ENCODE measurements at regions not wholly inside any gene's neighbourhood (a gene's known extent, or its start where the extent isn't known, plus 50 kb on each side); places are given as distances from the start of the nearest gene placed in this dataset.
A peak's percentile ranks its signal among the peaks of the same experiment; 100 is the strongest.
"Not testable (repeated sequence)": the region's sequence is repeated elsewhere in the genome, so short reads cannot be mapped to it uniquely, and the experiment has no call there.

DNA sequence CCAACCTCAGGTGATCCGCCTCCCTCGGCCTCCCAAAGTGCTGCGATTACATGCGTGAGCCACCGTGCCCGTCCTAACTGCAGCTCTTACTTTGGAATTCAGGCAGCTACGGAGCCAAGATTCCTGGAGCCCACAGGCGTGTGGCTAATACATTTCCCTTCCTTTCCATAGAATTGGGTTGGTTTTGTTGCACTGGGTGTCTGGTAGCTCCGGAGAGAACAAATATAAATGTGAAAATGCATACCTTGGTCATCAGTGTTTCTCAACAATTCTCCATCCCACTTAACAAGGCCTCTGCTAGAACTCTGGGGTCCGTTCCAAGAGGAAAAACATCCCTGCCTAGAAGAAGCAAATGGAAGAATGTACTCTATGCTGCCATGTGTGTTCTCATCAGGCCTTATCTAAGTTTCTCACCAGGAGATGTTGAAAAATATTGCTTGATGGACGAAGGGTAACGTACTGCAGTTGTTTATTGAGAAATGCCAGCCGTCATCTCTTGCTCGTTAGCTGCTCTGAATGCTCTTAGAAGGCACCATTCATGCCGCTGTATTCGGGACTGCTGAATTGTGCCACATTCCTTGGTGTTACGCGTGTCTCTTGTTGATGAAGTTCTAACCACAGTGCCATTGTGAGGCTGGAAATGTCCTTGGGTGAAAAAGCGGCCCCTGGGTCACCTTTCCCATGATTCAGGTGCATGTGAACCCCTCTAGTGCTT is 50.5 kb upstream of the CD99 start:
- intact Hi-C loops (cut with DNase I): no loop called here
- DNase-seq: no peak

DNA sequence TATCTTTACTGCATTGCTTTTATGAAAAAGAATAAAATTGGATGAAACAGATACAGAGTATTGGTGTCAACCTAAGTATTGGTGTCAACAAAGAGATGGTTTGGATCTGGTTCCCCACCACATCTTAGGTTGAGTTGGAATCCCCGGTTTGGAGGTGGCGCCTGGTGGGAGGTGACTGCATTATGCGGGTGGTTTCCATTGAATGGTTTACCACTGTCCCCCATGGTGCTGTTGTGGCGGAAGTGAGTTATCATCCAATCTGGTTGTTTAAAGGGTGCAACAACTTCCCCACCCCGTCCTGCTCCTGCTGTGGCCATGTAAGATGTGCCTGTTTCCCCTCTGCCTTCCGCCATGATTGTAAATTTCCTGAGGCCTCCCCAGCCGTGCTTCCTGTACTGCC is 52.8 kb upstream of the CD99 start:
- intact Hi-C loops (cut with DNase I): no loop called here
- DNase-seq: no peak

DNA sequence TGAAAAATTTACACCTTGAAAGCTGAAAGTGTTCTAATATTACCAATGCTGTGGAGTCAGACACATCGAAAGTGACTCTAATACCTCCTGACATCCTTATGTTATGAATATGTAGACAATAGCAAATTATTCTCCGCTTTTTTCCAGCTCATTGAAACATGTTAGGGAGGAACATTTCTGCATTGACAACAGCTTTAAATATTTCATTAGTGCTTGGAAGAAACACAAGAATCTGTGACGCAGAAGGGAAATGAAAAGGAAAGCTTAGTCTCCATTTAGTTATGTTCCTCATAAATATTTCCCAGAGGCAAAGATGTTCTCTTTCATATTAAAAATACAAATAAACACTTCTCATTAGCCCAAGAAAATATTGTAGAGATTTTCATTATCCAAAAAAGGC is 55.8 kb upstream of the CD99 start:
- intact Hi-C loops (cut with DNase I): no loop called here
- DNase-seq: no peak

DNA sequence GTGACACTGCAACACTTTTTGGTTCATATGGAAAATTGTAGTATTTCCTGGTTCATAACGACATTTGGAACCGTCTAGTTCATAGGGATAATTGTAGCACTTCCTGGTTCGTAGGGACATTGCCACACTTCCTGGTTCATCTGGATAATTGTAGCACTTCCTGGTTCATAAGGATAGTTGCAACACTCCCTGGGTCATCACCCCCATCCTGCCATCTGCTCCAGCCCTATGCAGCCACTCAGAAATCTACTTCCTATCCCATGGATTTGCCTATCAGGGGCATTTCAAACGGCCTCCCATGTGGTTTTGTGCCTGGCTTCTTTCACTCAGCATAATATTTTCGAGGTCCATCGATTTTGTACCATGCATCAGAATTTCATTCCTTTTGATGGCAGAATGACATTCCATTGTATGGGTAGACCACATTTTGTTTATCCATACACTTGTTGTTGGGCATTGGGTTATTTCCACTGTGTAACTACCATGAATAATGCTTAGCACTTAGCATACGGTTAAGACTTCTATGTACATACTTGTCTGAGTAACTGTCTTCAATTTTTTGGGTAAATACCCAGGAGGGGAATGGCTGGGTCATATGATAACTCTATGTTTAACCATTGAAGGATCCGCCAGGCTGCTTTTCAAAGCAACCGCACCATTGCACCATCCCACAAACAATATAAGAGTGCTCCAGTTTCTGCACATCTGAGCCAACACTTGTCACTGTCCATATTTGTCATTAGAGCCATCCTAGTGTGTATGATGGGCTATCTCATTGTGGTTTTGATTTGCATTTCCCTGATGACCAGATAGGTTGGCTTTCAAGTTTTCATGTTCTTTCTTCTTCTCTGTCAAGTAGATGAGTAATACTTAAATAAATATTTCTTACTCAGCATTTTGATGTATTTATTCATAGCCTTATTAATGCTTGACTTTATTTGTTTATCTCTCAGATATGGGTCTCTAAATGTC is 58.3 kb upstream of the CD99 start:
- DNase-seq: no peak
- intact Hi-C loops (cut with DNase I): no loop called here

DNA sequence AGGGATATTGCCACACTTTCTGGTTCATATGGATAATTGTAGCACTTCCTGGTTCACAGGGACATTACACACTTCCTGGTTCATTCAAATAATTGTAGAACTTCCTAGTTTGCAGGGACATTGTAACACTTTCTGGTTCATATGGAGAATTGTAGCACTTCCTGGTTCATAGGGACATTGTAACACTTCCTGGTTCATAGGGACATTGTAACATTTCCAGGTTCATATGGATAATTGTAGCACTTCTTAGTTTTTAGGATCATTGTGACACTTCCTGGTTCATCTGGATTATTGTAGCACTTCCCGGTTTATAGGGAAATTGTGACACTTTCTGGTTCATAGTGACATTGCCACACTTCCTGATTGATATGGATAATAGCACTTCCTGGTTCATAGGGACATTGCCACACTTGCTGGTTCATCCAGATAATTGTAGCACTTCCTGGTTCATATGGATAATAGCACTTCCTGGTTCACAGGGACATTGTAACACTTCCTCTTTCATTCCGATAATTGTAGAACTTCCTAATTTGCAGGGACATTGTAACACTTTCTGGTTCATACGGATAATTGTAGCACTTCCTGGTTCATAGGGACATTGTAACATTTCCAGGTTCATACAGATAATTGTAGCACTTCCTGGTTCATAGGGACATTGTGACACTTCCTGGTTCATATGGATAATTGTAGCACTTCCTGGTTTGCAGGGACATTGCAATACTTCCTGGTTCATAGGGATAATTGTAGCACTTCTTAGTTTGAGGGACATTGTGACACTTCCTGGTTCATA is 59.2 kb upstream of the CD99 start:
- DNase-seq: no peak
- intact Hi-C loops (cut with DNase I): no loop called here

DNA sequence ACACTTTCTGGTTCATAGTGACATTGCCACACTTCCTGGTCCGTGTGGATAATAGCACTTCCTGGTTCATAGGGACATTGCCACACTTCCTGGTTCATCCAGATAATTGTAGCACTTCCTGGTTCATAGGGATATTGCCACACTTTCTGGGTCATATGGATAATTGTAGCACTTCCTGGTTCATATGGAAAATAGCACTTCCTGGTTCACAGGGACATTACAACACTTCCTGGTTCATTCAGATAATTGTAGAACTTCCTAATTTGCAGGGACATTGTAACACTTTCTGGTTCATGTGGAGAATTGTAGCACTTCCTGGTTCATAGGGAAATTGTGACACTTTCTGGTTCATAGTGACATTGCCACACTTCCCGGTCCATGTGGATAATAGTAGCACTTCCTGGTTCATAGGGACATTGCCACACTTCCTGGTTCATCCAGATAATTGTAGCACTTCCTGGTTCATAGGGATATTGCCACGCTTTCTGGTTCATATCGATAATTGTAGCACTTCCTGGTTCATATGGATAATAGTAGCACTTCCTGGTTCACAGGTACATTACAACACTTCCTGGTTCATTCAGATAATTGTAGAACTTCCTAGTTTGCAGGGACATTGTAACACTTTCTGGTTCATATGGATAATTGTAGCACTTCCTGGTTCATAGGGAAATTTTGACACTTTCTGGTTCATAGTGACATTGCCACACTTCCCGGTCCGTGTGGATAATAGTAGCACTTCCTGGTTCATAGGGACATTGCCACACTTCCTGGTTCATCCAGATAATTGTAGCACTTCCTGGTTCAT is 60.0 kb upstream of the CD99 start:
- DNase-seq: peak in 1 of 42 donors; percentile 32
- intact Hi-C loops (cut with DNase I): not testable (repeated sequence)

DNA sequence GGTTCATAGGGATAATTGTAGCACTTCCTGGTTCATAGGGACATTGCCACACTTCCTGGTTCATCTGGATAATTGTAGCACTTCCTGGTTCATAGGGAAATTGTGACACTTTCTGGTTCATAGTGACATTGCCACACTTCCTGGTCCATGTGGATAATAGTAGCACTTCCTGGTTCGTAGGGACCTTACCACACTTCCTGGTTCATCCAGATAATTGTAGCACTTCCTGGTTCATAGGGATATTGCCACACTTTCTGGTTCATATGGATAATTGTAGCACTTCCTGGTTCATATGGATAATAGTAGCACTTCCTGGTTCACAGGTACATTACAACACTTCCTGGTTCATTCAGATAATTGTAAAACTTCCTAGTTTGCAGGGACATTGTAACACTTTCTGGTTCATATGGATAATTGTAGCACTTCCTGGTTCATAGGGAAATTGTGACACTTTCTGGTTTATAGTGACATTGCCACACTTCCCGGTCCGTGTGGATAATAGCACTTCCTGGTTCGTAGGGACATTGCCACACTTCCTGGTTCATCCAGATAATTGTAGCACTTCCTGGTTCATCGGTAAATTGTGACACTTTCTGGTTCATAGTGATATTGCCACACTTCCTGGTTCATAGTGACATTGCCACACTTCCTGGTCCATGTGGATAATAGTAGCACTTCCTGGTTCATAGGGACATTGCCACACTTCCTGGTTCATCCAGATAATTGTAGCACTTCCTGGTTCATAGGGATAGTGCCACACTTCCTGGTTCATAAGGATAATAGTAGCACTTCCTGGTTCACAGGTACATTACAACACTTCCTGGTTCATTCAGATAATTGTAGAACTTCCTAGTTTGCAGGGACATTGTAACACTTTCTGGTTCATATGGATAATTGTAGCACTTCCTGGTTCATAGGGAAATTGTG is 60.8 kb upstream of the CD99 start:
- intact Hi-C loops (cut with DNase I): not testable (repeated sequence)
- DNase-seq: peak in 4 of 42 donors; percentile 6 to 44 (median 23)

DNA sequence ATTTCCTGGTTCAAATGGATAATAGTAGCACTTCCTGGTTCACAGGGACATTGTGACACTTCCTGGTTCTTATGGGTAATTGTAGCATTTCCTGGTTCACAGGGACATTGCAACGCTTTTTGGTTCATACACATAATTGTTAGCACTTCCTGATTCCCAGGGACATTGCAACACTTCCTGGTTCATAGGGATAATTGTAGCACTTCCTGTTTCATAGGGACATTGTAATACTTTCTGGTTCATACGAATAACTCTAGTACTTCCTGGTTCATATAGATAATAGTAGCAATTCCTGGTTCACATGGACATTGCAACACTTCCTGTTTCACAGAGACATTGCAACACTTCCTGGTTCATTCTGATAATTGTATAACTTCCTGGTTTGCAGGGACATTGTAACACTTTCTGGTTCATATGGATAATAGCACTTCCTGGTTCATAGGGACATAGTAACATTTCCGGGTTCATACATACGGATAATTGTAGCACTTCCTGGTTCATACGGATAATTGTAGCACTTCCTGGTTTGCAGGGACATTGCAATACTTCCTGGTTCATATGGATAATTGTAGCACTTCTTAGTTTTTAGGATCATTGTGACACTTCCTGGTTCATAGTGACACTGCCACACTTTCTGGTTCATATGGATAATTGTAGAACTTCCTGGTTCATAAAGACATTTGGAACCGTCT is 61.6 kb upstream of the CD99 start:
- intact Hi-C loops (cut with DNase I): no loop called here
- DNase-seq: no peak

DNA sequence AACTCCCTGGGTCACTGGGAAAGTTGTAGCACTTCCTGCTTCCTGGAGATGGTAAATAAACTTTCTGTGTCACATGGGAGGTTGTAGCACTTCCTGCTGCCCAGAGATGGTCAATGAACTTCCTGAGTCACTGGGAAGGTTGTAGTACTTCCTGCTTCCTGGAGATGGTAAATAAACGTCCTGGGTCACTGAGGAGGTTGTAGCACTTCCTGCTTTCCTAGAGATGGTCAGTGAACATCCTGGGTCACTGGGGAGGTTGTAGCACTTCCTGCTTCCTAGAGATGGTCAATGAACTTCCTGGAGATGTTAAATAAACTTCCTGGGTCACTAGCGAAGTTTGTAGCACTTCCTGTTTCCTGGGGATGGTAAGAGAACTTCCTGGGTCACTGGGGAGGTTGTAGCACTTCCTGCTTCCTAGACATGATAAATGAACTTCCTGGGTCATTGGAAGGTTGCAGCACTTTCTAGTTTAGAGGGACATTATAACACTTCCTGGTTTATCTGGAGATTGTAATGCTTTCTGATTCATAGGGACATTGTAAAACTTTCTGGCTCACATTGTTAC is 62.3 kb upstream of the CD99 start:
- no peak for DNase-seq
- intact Hi-C loops (cut with DNase I): no loop called here

DNA sequence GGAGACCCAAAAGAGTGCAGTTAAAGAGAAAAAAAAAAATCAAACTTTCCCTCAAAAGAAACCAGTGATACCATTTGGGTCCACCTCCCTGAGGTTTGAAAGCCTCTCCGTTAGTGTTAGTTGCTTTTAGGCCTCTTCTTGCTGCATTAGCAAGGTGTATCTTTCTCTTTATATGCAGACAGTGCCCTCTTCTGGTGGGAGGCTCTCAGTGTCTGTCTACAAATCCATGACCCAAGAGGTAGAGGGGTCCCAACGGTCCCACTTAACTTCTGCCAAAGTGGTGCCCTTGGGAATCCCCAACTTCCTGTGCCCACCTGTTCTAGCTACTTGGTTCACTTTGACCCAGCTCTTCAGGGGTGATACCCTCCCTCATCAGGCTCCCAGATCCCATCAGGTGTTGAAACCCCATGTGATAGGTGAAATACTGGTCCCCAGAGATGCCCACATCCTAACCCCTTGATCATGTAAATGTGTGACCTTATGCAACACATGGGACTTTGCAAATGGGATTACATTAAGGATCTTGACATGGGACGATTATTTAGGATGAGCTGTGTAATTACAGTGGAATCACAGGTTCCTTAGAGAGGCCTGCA is 63.7 kb upstream of the CD99 start:
- DNase-seq: peak in 2 of 42 donors; percentile 5 to 12
- intact Hi-C loops (cut with DNase I): no loop called here

DNA sequence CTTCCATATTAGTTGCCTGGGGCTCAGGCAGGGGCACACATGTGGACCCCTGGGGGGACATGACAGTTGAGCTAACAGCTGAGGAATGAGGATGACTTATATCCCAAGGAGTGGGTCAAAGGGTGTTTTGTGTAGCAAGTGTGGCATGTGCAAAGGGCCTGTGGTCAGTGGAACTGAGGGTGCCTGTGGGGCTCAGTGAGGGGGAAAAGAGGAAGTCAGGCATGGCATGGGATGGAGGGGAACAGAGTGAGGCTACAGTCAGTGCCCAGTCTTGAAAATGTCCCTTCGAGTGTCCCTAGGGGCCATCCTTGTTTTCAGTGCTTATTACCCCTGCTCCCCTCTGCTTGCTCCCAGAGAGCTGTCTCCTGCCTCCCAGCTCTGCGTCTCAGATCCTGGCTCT is 64.3 kb upstream of the CD99 start:
- intact Hi-C loops (cut with DNase I): no loop called here
- no peak for DNase-seq

DNA sequence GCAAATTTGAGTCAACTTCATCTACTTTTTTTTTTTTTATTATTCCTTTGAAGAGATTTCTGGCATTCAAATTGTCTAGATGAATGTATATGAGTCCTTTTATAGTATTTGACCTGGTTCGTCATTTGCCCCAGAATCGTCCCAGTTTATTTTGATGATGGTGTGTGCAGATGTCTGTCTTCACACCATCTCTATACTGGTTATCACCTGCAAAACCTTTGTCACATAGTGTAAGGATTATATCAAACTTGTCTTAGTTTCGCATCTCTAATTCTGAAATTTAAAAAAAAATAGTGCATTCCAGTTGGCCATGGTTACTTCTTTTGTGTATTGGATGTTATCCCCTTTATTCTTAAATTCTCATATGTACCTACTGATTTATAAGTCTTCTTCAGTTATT is 70.5 kb upstream of the CD99 start:
- intact Hi-C loops (cut with DNase I): no loop called here
- DNase-seq: no peak

DNA sequence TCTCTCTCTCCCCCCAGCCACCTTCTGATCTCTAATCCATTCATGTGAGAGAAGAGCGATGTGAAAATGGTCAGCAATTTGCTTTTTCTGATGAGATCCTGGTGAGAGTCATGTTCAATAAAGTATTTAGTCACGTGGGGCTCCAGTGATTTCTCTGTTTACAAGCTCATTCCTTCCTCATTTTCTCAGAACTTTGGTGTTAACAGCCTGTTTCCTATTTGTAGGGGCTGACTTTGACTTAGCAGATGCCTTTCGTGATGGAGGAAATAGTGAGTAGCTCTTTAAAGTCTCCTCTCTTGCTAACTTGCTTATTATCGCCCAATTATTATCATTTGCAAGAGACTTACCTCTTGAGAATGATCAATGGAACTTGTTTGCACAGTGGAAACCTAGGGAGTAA is 72.6 kb upstream of the CD99 start:
- intact Hi-C loops (cut with DNase I): no loop called here
- DNase-seq: no peak

DNA sequence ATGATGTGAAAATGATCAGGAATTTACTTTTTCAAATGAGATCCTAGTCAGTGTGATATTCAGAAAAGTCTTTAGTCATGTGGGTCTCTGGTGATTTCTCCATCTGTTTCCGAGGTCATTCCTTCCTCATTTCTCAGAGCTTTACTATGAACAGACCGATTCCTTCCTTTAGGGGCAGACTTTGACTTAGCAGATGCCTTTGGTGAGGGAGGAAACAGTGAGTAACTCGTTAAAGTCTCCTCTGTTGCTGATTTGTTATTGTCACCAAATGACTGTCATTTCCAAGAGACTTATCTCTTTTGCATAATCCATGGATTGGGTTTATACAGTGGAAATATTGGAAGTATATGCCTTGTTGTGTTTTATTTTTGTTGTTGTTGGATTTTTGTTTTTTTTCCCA is 76.2 kb upstream of the CD99 start:
- intact Hi-C loops (cut with DNase I): no loop called here
- no peak for DNase-seq

DNA sequence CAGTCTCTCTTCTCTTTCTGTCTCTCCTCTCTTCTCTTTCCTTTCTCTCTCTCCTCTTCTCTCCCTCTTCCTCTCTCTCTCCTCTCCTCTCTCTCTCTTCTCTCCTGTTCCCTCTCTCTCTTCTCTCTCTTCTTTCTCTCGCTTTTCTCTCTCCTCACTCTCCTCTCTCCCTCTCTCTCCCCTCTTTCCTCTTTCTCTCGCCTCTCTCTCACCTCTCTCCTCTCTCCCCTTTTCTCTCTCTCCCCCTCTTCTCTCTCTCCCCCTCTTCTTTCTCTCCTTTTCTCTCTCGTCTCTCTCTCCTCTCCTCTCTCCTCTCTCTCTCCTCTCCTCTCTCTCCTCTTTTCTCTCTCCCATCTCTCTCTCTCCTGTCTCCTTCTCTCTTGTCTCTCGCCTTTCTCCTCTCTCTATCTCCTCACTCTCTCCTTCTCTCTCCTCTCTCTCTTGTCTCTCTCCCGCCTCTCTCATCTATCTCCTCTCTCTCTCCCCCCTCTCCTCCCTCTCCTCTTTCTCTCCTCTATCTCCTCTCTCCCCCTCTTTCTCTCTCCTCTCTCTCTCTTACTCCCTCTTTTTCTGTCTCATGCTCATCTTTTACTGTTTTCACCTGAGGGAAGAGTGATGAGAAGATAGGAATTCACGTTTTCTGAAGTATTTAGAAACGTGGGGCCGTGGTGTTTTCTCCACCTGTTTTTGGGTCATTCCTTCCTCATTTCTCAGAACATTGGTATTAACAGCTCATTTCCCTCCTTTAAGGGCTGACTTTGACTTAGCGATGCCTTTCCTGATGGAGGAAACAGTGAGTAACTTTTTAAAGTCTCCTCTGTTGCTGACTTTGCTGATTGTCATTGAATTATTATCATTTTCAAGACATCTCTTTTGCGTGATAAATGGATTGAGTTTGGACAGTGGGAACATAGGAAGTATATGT is 80.6 kb upstream of the CD99 start:
- intact Hi-C loops (cut with DNase I): no loop called here
- no peak for DNase-seq

All from head of caudate nucleus (tissue), 42 donors.